ENCODE measurements at regions not wholly inside any gene's neighbourhood (a gene's known extent, or its start where the extent isn't known, plus 50 kb on each side); places are given as distances from the start of the nearest gene placed in this dataset.

- no peak for TF ChIP-seq CTCF (IDR thresholded peaks at IDR 0.05; ENCODE audit: unreplicated experiment)
- no peak for DNase-seq (ENCODE audit: low spot score in 2 of 2, unreplicated experiment in 2 of 2)
- H3K9me3 Mint-ChIP-seq = no peaks in the 10 kb centered on the region
- no peak overlapping the region for H3K4me3 Mint-ChIP-seq
- no peaks in the 10 kb centered on the region for H3K27me3 Mint-ChIP-seq (ENCODE audit: low read depth)
- H3K27ac Mint-ChIP-seq = peak overlapping the region; percentile 51
- H3K4me1 Mint-ChIP-seq = peaks cover 25% of the 10 kb centered on the region
- no peaks in the 10 kb centered on the region for H3K36me3 Mint-ChIP-seq
Observed at GRCh38 chr6:125558907-125559306, 190.5 kb upstream of the HEY2 start.

- no peak for TF ChIP-seq CTCF (IDR thresholded peaks at IDR 0.05; ENCODE audit: unreplicated experiment)
- peaks cover 14% of the 10 kb centered on the region for H3K4me1 Mint-ChIP-seq
- H3K27ac Mint-ChIP-seq = no peak overlapping the region
- DNase-seq (ENCODE audit: low spot score in 2 of 2, unreplicated experiment in 2 of 2) = no peak
- no peak overlapping the region for H3K4me3 Mint-ChIP-seq
- H3K36me3 Mint-ChIP-seq = no peaks in the 10 kb centered on the region
- no peaks in the 10 kb centered on the region for H3K9me3 Mint-ChIP-seq
- H3K27me3 Mint-ChIP-seq (ENCODE audit: low read depth) = no peaks in the 10 kb centered on the region
Observed at GRCh38 chr6:125562156-125562555, 187.3 kb upstream of the HEY2 start.

GRCh38 chr6:125564941-125565340 is 184.5 kb upstream of the HEY2 start:
- TF ChIP-seq CTCF (IDR thresholded peaks at IDR 0.05; ENCODE audit: unreplicated experiment) = no peak
- no peak overlapping the region for H3K27ac Mint-ChIP-seq
- no peaks in the 10 kb centered on the region for H3K36me3 Mint-ChIP-seq
- H3K4me1 Mint-ChIP-seq = no peaks in the 10 kb centered on the region
- no peak overlapping the region for H3K4me3 Mint-ChIP-seq
- no peak for DNase-seq (ENCODE audit: low spot score in 2 of 2, unreplicated experiment in 2 of 2)
- no peaks in the 10 kb centered on the region for H3K9me3 Mint-ChIP-seq
- H3K27me3 Mint-ChIP-seq (ENCODE audit: low read depth) = no peaks in the 10 kb centered on the region

GRCh38 chr6:125567407-125567806 is 182.0 kb upstream of the HEY2 start:
- TF ChIP-seq CTCF (IDR thresholded peaks at IDR 0.05; ENCODE audit: unreplicated experiment) = no peak
- Mint-ChIP-seq H3K4me1 (no peaks in the 10 kb centered on the region), H3K36me3 (no peaks in the 10 kb centered on the region), H3K27ac (no peak overlapping the region), H3K27me3 (ENCODE audit: low read depth) (no peaks in the 10 kb centered on the region), H3K4me3 (no peak overlapping the region), H3K9me3 (no peaks in the 10 kb centered on the region)
- DNase-seq (ENCODE audit: low spot score in 2 of 2, unreplicated experiment in 2 of 2) = no peak

GRCh38 chr6:125568609-125569008 is 180.8 kb upstream of the HEY2 start:
- H3K9me3 Mint-ChIP-seq = no peaks in the 10 kb centered on the region
- no peak for TF ChIP-seq CTCF (IDR thresholded peaks at IDR 0.05; ENCODE audit: unreplicated experiment)
- H3K27ac Mint-ChIP-seq = no peak overlapping the region
- DNase-seq (ENCODE audit: low spot score in 2 of 2, unreplicated experiment in 2 of 2) = no peak
- peaks cover 2% of the 10 kb centered on the region for H3K4me1 Mint-ChIP-seq
- no peaks in the 10 kb centered on the region for H3K36me3 Mint-ChIP-seq
- H3K4me3 Mint-ChIP-seq = no peak overlapping the region
- no peaks in the 10 kb centered on the region for H3K27me3 Mint-ChIP-seq (ENCODE audit: low read depth)

GRCh38 chr6:125570526-125570925 is 178.9 kb upstream of the HEY2 start:
- DNase-seq (ENCODE audit: low spot score in 2 of 2, unreplicated experiment in 2 of 2) = no peak

More at GRCh38 chr6:125570526-125570925, 178.9 kb upstream of the HEY2 start:
- H3K27ac Mint-ChIP-seq = no peak overlapping the region
- H3K36me3 Mint-ChIP-seq = no peaks in the 10 kb centered on the region
- H3K4me3 Mint-ChIP-seq = no peak overlapping the region
- no peak for TF ChIP-seq CTCF (IDR thresholded peaks at IDR 0.05; ENCODE audit: unreplicated experiment)
- no peaks in the 10 kb centered on the region for H3K27me3 Mint-ChIP-seq (ENCODE audit: low read depth)
- H3K4me1 Mint-ChIP-seq = peaks cover 2% of the 10 kb centered on the region
- no peaks in the 10 kb centered on the region for H3K9me3 Mint-ChIP-seq
